Muscle layer of colon (tissue), 2 donors: ENCODE measurements at regions not wholly inside any gene's neighbourhood (a gene's known extent, or its start where the extent isn't known, plus 50 kb on each side); places are given as distances from the start of the nearest gene placed in this dataset.

Source experiments
- H3K27ac ChIP-seq: one replicate; pipeline ENCODE4 v1.7.0; 2013; ENCODE audit warnings: low read depth, mild to moderate bottlenecking, low read length, moderate library complexity
- H3K27me3 ChIP-seq, 2 donors: one replicate each; pipeline ENCODE4 v1.7.0; 2013; ENCODE audit warnings: low read length in 2 of 2, mild to moderate bottlenecking in 2 of 2; ENCODE audit not compliant: insufficient read depth in 2 of 2, control insufficient read depth in 1 of 2
- H3K36me3 ChIP-seq: one replicate; pipeline ENCODE4 v1.7.0; 2013; ENCODE audit warnings: mild to moderate bottlenecking, low read length; ENCODE audit not compliant: insufficient read depth
- H3K4me1 ChIP-seq: one replicate; pipeline ENCODE4 v1.7.0; 2013; ENCODE audit warnings: mild to moderate bottlenecking, low read length; ENCODE audit not compliant: insufficient read depth
- H3K4me3 ChIP-seq, 2 donors: one replicate each; pipeline ENCODE4 v1.7.0; 2013; ENCODE audit warnings: low read length in 2 of 2, low read depth in 1 of 2, mild to moderate bottlenecking in 1 of 2, moderate library complexity in 1 of 2
- H3K9ac ChIP-seq: one replicate; pipeline ENCODE4 v1.7.0; 2013; ENCODE audit warnings: low read length
- H3K9me3 ChIP-seq: one replicate; pipeline ENCODE4 v1.7.0; 2013; ENCODE audit warnings: mild to moderate bottlenecking, low read length
- donor health status: abdominal sarcoma.
- donor health status: Adenocarcinoma of cecum.

DNA sequence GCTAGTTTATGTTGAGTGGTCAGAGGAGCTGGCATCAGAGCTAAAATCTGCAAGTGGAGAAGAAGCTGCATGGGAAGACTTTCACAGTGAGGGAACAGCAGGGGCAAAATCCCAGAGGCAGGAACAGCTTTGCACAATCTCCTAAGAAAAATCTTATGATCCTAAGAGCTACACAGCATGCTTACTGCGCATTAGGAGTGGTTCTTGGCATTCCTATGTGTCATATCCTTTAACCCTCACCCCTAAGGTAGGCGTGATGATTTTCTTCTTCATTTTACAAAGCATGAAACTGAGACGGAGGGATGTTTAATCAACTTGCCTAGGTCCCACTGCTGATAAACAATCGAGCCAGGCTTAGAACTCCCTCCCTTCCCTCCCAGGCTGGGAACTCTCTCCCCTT is 313.6 kb upstream of the SULF2 start:
- Histone ChIP-seq H3K27ac (no peak overlapping the region), H3K9ac (no peak overlapping the region), H3K36me3 (no peaks in the 10 kb centered on the region), H3K4me3 (no peak overlapping the region), H3K27me3 (no peaks in the 10 kb centered on the region), H3K4me1 (peaks cover 4% of the 10 kb centered on the region), H3K9me3 (no peaks in the 10 kb centered on the region)

GRCh38 chr20:48098099-48098498 is 312.8 kb upstream of the SULF2 start:
- Histone ChIP-seq H3K4me3 (no peak overlapping the region), H3K27ac (no peak overlapping the region), H3K4me1 (peaks cover 4% of the 10 kb centered on the region), H3K9me3 (no peaks in the 10 kb centered on the region), H3K27me3 (no peaks in the 10 kb centered on the region), H3K36me3 (no peaks in the 10 kb centered on the region), H3K9ac (no peak overlapping the region)

DNA sequence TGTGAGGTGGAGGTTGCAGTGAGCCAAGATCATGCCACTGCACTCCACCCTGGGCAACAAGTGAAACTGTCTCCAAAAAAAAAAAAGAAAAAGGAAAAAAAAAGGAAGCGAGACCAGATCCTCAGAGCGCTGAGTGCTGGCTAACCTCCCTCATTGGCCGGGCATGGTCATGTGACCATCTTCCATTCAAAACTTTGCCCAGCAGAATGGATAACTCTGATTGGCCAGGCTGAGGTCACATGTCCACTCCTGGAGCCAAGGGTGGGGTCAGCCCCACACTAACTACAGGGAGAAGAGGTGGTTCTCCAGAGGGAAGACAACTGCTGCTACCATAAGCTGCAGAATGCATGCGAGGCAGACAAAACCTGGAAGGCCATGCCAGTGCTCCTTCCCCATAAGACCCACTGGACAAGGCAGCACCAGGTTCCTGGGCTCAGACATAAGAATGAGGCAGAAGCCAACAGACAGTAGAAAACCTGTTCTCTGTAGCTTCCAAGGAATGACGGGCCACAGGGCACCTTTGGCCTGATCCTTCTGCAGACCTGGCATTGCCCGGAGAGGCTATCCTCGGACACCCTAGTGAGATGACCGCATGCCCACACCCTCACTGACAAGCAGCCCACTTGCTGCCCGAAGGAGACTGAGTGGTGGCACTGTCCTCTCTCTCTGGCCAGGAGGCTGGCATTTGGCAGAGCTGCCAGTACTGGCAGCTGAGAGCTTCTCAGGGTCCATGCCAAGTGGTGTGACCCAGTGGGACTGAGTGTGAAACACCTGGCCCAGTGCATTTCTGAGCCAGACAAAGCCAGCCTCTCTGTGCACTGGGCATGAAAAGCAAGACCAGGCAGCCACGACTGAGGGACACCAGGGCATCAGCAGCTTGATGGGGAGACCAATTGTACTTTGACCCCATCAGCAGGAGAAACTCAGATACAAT is 311.9 kb upstream of the SULF2 start:
- Histone ChIP-seq H3K4me3 (no peak overlapping the region), H3K27me3 (no peaks in the 10 kb centered on the region), H3K9ac (no peak overlapping the region), H3K4me1 (peaks cover 4% of the 10 kb centered on the region), H3K36me3 (no peaks in the 10 kb centered on the region), H3K27ac (no peak overlapping the region), H3K9me3 (no peaks in the 10 kb centered on the region)

DNA sequence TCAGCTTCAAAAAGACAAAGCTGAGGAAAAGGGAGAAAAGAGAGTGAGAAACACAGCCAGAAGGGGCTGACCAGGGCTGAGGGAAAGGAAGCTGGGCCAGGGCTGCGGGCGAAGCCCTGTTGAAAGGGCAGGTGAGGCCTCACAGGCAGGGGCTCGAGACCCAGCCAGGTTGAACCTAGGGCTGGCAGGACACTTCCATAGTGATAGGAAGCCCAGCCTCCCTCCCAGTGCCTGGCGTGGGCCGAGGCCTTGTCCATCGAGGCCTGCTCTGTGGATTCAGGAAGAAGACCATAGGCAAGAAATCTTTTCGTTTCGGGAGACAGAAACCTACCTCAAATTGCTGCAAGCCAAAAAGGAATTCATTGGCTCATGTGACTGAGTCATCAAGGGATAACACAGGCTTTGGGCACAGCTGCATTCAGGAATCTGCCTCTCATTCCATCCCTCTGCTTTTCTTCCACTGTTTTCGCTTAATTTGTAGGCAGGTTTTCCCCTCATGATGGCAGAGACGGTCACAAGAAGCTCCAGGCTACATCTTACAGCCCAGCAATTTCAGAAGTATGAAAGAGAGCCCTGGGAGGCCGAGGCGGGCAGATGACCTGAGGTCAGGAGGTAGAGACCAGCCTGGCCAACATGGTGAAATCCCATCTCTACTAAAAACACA is 311.1 kb upstream of the SULF2 start:
- Histone ChIP-seq H3K9ac (no peak overlapping the region), H3K27ac (no peak overlapping the region), H3K36me3 (no peaks in the 10 kb centered on the region), H3K4me1 (peaks cover 4% of the 10 kb centered on the region), H3K9me3 (no peaks in the 10 kb centered on the region), H3K27me3 (no peaks in the 10 kb centered on the region), H3K4me3 (no peak overlapping the region)

- Histone ChIP-seq H3K4me3 (no peak overlapping the region), H3K9me3 (no peaks in the 10 kb centered on the region), H3K27ac (no peak overlapping the region), H3K4me1 (peaks cover 4% of the 10 kb centered on the region), H3K9ac (no peak overlapping the region), H3K36me3 (no peaks in the 10 kb centered on the region), H3K27me3 (no peaks in the 10 kb centered on the region)
Observed at GRCh38 chr20:48094944-48095343, 309.7 kb upstream of the SULF2 start.

- H3K27ac ChIP-seq, result no peak overlapping the region
- H3K36me3 ChIP-seq, result no peaks in the 10 kb centered on the region
- no peak overlapping the region for H3K4me3 ChIP-seq
- H3K27me3 ChIP-seq, result no peaks in the 10 kb centered on the region
- peaks cover 4% of the 10 kb centered on the region for H3K4me1 ChIP-seq
- no peak overlapping the region for H3K9ac ChIP-seq
- no peaks in the 10 kb centered on the region for H3K9me3 ChIP-seq
Observed at GRCh38 chr20:48094196-48094749, 309.0 kb upstream of the SULF2 start.

GRCh38 chr20:48092596-48093280 is 307.5 kb upstream of the SULF2 start:
- no peaks in the 10 kb centered on the region for H3K36me3 ChIP-seq
- no peak overlapping the region for H3K4me3 ChIP-seq
- H3K4me1 ChIP-seq, result no peaks in the 10 kb centered on the region
- H3K27me3 ChIP-seq, result no peaks in the 10 kb centered on the region
- no peaks in the 10 kb centered on the region for H3K9me3 ChIP-seq
- no peak overlapping the region for H3K27ac ChIP-seq
- no peak overlapping the region for H3K9ac ChIP-seq

DNA sequence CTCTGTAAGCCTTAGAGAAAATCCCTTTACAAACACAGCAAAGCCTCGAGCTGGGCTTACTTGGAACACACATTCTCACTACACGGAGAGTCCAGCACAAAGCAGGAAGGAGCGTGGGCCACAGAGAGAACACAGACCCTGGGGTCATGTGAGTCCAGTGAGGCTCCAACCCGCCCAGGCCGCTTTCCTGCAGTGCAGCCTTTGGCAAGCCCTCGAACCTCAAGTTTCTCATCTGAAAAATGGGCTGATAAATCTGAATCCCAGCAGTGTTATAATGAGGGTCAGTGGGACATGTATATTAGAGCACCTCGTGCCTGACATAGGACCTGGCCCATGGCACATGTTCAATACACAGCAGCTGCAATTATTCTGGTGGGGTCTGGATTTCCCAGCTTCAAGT is 305.5 kb upstream of the SULF2 start:
- Histone ChIP-seq H3K27ac (no peak overlapping the region), H3K4me1 (no peaks in the 10 kb centered on the region), H3K9ac (no peak overlapping the region), H3K27me3 (no peaks in the 10 kb centered on the region), H3K36me3 (no peaks in the 10 kb centered on the region), H3K9me3 (no peaks in the 10 kb centered on the region), H3K4me3 (no peak overlapping the region)

- Histone ChIP-seq H3K9ac (no peak overlapping the region), H3K4me1 (no peaks in the 10 kb centered on the region), H3K4me3 (no peak overlapping the region), H3K9me3 (no peaks in the 10 kb centered on the region), H3K27ac (no peak overlapping the region), H3K27me3 (no peaks in the 10 kb centered on the region), H3K36me3 (no peaks in the 10 kb centered on the region)
Observed at GRCh38 chr20:48090314-48090713, 305.0 kb upstream of the SULF2 start.

GRCh38 chr20:48080583-48080982 is 295.3 kb upstream of the SULF2 start:
- no peak overlapping the region for H3K4me3 ChIP-seq
- no peaks in the 10 kb centered on the region for H3K36me3 ChIP-seq
- H3K9ac ChIP-seq, result no peak overlapping the region
- H3K4me1 ChIP-seq, result no peaks in the 10 kb centered on the region
- H3K27me3 ChIP-seq, result no peaks in the 10 kb centered on the region
- H3K27ac ChIP-seq, result no peak overlapping the region
- no peaks in the 10 kb centered on the region for H3K9me3 ChIP-seq

DNA sequence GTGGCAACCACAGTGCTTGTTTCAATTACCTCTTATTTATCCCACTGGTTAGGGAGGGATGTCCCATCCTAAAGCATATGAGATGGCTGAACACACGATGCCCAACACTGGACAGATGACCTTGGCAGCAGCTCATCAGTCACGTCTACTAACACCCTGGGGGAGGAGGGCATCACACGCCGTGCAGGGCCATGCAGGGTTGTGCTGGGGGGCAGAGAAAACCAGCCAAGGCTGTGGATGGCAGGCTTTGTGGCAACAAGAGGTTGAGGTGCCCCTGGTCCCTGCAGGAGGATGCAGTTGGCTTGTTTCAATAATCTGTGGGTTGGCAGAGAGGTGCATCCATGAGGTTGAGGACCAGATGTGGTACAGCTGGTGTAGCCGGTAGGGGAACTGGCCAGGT is 293.7 kb upstream of the SULF2 start:
- H3K36me3 ChIP-seq, result no peaks in the 10 kb centered on the region
- H3K27ac ChIP-seq, result no peak overlapping the region
- no peak overlapping the region for H3K4me3 ChIP-seq
- no peaks in the 10 kb centered on the region for H3K27me3 ChIP-seq
- H3K4me1 ChIP-seq, result no peaks in the 10 kb centered on the region
- H3K9me3 ChIP-seq, result no peaks in the 10 kb centered on the region
- no peak overlapping the region for H3K9ac ChIP-seq
